Prostate gland (tissue), 2 donors: ENCODE measurements at regions not wholly inside any gene's neighbourhood (a gene's known extent, or its start where the extent isn't known, plus 50 kb on each side); places are given as distances from the start of the nearest gene placed in this dataset.

Source experiments
- CTCF ChIP-seq, 4 experiments: fragments of 200-600 bp in 2 of 4; fragments of 450-650 bp in 2 of 4; sonication (generic) in 2 of 4; IDR thresholded peaks; 1 replicate in 3 of 4; 2 replicates in 1 of 4; pipeline ENCODE4 v1.5.1; 2016 to 2019; ENCODE audit warnings: antibody characterized with exemption in 4 of 4, mild to moderate bottlenecking in 2 of 4, moderate library complexity in 2 of 4
- POLR2AphosphoS5 ChIP-seq: sonication (generic); formaldehyde crosslinking; IDR thresholded peaks from one replicate; pipeline ENCODE4 v1.6.1; 2017; ENCODE audit warnings: antibody characterized with exemption

- TF ChIP-seq CTCF (IDR thresholded peaks at IDR 0.05) = no peak
- no peak for TF ChIP-seq POLR2AphosphoS5
Observed at GRCh38 chr6:28757429-28758045, 166.2 kb downstream of the TRIM27 start.
